ENCODE measurements at regions not wholly inside any gene's neighbourhood (a gene's known extent, or its start where the extent isn't known, plus 50 kb on each side); places are given as distances from the start of the nearest gene placed in this dataset.

DNA sequence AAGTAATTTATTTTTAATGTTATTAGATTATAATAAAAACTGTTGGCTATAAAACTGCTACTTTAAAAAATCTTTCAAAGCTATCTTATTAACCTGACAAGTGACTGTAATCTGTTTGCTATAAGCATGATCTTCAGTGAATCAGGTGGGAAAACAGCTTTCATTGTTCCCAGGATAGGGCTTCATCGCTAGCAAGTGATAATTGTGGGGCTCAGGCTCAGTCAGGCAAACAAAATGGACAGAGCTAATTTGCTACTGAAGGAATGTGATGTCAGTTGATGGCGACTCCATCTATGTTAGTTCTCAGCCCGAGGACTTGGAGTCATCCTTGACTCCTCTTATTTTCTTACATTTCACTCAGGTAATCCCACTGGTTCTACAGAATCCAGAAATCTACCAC lies 125.0 kb downstream of the RASSF10 start:
- no TSS peak for BruUV-seq (replicated peaks)
- intact Hi-C loops (cut with micrococcal nuclease; ENCODE audit: unreplicated experiment): no loop called here
- Histone ChIP-seq H3K4me3 (ENCODE audit: low read depth, low read length) (no peak overlapping the region), H3K9me3 (peaks cover 2% of the 10 kb centered on the region), H3K27me3 (replicated peaks; ENCODE audit: control insufficient read depth, insufficient read depth, low read length) (no peaks in the 10 kb centered on the region), H3K36me3 (ENCODE audit: control insufficient read depth, insufficient read depth, low read length) (no peaks in the 10 kb centered on the region), H3K4me1 (peaks cover 31% of the 10 kb centered on the region)
- POLR2A ChIA-PET: interaction anchor here (0.6 kb wide), 1 partner anchor 88 kb away, joined by 3 read pairs; no protein-coding TSS in a partner anchor
- H3K4me1 Mint-ChIP-seq (ENCODE audit: low read depth, unreplicated experiment): peaks cover 24% of the 10 kb centered on the region
- H3K9me3 Mint-ChIP-seq (ENCODE audit: unreplicated experiment): peaks cover 10% of the 10 kb centered on the region
- DNase-seq: no peak
- TF ChIP-seq, protein P1, sequence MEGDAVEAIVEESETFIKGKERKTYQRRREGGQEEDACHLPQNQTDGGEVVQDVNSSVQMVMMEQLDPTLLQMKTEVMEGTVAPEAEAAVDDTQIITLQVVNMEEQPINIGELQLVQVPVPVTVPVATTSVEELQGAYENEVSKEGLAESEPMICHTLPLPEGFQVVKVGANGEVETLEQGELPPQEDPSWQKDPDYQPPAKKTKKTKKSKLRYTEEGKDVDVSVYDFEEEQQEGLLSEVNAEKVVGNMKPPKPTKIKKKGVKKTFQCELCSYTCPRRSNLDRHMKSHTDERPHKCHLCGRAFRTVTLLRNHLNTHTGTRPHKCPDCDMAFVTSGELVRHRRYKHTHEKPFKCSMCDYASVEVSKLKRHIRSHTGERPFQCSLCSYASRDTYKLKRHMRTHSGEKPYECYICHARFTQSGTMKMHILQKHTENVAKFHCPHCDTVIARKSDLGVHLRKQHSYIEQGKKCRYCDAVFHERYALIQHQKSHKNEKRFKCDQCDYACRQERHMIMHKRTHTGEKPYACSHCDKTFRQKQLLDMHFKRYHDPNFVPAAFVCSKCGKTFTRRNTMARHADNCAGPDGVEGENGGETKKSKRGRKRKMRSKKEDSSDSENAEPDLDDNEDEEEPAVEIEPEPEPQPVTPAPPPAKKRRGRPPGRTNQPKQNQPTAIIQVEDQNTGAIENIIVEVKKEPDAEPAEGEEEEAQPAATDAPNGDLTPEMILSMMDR (IDR thresholded peaks at IDR 0.05; ENCODE audit: insufficient read depth in 1 of 2, low read depth in 1 of 2, low read length in 1 of 2, severe bottlenecking in 1 of 2, unreplicated experiment in 1 of 2): no peak
- peaks cover 2% of the 10 kb centered on the region for H3K27me3 Mint-ChIP-seq (ENCODE audit: insufficient read depth, unreplicated experiment)
- H3K27ac Mint-ChIP-seq (ENCODE audit: unreplicated experiment): no peak overlapping the region
- H3K4me3 Mint-ChIP-seq (ENCODE audit: unreplicated experiment): no peak overlapping the region
- CTCF ChIA-PET: no interaction called here
- no peaks in the 10 kb centered on the region for H3K36me3 Mint-ChIP-seq (ENCODE audit: insufficient read depth, unreplicated experiment)

DNA sequence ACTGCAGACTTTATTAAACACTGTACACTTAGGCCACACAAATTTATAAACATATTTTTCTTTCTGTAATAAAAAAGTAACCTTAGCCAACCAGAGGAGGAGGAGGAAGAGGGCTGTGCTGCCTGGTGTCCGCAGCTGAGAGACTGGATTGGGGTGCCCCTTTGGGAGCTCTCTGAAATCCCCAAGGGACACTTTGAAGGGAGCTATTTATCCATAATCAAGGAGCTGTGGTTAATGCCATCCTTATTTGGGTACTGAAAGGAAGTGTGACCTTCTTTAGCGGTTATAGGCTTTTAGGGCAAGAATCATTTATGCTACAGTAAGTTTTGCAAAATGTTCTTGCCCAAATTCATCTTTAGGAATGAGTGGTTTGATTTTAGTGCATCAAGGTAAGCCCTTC lies 125.8 kb downstream of the RASSF10 start:
- H3K9me3 ChIP-seq: peaks cover 8% of the 10 kb centered on the region
- POLR2A ChIA-PET: no interaction called here

DNA sequence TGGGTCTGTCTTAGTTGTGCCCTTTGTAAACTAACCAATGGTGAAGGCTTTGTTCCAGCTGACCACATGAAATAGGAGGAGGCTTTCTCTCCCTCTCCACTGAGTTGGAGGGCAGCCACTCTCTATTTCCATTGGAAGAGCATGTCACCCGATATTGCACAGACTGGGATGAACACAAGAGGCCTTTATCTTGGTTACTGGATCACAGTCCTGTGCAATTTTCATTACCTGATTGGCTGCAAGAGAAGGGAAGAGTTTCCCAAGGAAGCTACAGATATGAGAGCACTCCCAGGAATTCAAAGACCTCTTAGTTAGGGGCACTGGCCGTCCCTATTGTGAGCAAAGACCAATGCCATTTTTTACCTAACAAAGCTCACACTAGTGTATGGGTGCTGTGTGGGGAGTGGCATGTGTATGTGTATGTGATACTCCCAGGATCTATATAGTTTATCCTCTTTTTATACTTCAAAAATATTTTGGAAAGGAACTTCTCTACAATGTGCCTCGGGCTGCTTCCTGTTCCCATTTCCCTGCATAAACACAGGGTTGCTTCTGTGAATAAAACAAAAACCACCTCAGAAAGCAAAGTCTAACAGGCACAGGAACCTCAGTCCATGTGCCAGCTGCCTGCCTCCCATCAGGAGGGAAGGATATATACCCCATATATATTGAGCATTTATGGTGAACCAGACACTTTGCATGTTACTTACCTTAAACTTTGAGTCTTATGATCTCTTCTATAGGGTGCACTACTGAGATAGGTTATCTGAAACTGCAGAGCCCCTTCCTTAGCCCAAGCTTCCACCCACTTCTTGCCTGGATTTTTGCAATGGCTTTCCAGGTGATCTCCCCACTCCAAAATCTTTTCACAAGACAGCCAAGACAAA lies 126.5 kb downstream of the RASSF10 start:
- peaks cover 10% of the 10 kb centered on the region for H3K9me3 Mint-ChIP-seq (ENCODE audit: unreplicated experiment)
- Histone ChIP-seq H3K4me3 (ENCODE audit: low read depth, low read length) (no peak overlapping the region), H3K27me3 (replicated peaks; ENCODE audit: control insufficient read depth, insufficient read depth, low read length) (no peaks in the 10 kb centered on the region), H3K36me3 (ENCODE audit: control insufficient read depth, insufficient read depth, low read length) (no peaks in the 10 kb centered on the region), H3K4me1 (peaks cover 46% of the 10 kb centered on the region), H3K9me3 (peaks cover 8% of the 10 kb centered on the region)
- peaks cover under 1% of the 10 kb centered on the region for H3K27me3 Mint-ChIP-seq (ENCODE audit: insufficient read depth, unreplicated experiment)
- CTCF ChIA-PET: no interaction called here
- intact Hi-C loops (cut with micrococcal nuclease; ENCODE audit: unreplicated experiment): no loop called here
- POLR2A ChIA-PET: no interaction called here
- no TSS peak for BruUV-seq (replicated peaks)
- peaks cover 39% of the 10 kb centered on the region for H3K4me1 Mint-ChIP-seq (ENCODE audit: low read depth, unreplicated experiment)
- no peaks in the 10 kb centered on the region for H3K36me3 Mint-ChIP-seq (ENCODE audit: insufficient read depth, unreplicated experiment)
- H3K27ac Mint-ChIP-seq (ENCODE audit: unreplicated experiment): peak overlapping the region; percentile 18
- peak in 1 of 2 experiments; percentile 42 for DNase-seq
- TF ChIP-seq, protein P1 (IDR thresholded peaks at IDR 0.05; ENCODE audit: insufficient read depth in 1 of 2, low read depth in 1 of 2, low read length in 1 of 2, severe bottlenecking in 1 of 2, unreplicated experiment in 1 of 2): no peak
- H3K4me3 Mint-ChIP-seq (ENCODE audit: unreplicated experiment): no peak overlapping the region

More for the DNA sequence above, 125.8 kb downstream of the RASSF10 start:
- DNase-seq: no peak
- TF ChIP-seq, protein P1 (IDR thresholded peaks at IDR 0.05; ENCODE audit: insufficient read depth in 1 of 2, low read depth in 1 of 2, low read length in 1 of 2, severe bottlenecking in 1 of 2, unreplicated experiment in 1 of 2): no peak
- Mint-ChIP-seq H3K27ac (ENCODE audit: unreplicated experiment) (no peak overlapping the region), H3K4me3 (ENCODE audit: unreplicated experiment) (no peak overlapping the region), H3K4me1 (ENCODE audit: low read depth, unreplicated experiment) (peaks cover 32% of the 10 kb centered on the region), H3K27me3 (ENCODE audit: insufficient read depth, unreplicated experiment) (peaks cover 2% of the 10 kb centered on the region), H3K9me3 (ENCODE audit: unreplicated experiment) (peaks cover 10% of the 10 kb centered on the region), H3K36me3 (ENCODE audit: insufficient read depth, unreplicated experiment) (no peaks in the 10 kb centered on the region)
- Histone ChIP-seq H3K4me3 (ENCODE audit: low read depth, low read length) (no peak overlapping the region), H3K4me1 (peaks cover 39% of the 10 kb centered on the region), H3K36me3 (ENCODE audit: control insufficient read depth, insufficient read depth, low read length) (no peaks in the 10 kb centered on the region), H3K27me3 (replicated peaks; ENCODE audit: control insufficient read depth, insufficient read depth, low read length) (no peaks in the 10 kb centered on the region)
- CTCF ChIA-PET: no interaction called here
- no TSS peak for BruUV-seq (replicated peaks)
- intact Hi-C loops (cut with micrococcal nuclease; ENCODE audit: unreplicated experiment): no loop called here
